ENCODE measurements at regions not wholly inside any gene's neighbourhood (a gene's known extent, or its start where the extent isn't known, plus 50 kb on each side); places are given as distances from the start of the nearest gene placed in this dataset.

DNA sequence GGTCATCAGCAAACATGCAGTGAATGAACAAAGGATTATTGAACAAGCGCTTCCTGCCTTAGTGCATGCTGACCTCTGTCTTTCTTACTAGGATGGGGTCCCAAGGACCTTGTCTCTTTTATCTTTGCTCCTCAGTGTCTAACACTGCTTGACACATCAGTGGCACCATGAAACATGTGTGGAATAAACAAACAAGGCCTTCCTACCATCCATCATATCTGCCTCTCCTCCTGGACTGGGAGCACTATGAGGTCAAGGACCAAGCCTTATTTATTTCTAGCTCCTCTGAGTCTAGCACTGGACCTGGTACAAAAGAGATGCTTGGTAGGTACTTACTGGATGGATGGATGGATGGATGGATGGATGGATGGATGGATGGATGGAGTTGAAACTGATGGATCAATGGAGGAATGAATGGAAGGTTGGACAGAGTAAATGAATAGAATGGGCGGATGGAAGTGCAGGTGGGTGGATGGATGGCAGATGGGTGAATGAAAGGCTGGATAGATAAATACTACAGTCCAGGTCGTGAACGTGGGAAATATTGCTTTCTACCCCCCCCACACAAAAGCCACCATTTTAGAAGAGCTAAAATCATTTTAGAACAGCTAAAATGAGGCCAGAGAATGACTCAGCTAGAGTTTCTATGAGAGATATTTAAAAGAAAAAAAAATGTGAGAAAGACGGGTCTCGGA, 104.1 kb upstream of the PTPN1 start:
- DNase-seq (ENCODE audit: low read depth): no peak

DNA sequence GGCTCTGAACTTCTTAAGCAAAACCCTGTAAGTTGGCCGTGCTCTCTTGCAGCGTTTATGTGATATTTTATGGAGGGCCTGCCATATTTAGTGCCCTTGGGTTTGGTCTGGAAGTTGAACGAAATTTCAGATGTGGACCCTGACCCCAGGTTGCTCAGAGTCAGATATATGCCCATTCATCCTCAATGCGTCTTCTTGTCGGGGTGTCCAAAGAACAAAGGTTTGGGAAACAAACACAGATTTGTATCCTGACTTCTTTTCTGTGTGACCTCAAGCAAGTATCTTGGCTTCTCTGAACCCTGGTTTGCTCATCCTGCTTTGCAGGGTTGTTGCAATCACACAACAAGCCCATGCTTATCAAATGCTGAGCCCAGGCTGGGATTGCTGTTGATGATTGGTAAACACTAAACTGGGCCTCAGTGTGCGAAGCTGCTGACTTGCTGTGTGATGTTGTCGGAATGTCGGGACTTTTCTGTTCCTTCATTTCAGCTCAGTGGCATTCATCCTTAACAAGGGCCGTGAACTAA, 103.5 kb upstream of the PTPN1 start:
- DNase-seq (ENCODE audit: low read depth): peak; percentile 45

DNA sequence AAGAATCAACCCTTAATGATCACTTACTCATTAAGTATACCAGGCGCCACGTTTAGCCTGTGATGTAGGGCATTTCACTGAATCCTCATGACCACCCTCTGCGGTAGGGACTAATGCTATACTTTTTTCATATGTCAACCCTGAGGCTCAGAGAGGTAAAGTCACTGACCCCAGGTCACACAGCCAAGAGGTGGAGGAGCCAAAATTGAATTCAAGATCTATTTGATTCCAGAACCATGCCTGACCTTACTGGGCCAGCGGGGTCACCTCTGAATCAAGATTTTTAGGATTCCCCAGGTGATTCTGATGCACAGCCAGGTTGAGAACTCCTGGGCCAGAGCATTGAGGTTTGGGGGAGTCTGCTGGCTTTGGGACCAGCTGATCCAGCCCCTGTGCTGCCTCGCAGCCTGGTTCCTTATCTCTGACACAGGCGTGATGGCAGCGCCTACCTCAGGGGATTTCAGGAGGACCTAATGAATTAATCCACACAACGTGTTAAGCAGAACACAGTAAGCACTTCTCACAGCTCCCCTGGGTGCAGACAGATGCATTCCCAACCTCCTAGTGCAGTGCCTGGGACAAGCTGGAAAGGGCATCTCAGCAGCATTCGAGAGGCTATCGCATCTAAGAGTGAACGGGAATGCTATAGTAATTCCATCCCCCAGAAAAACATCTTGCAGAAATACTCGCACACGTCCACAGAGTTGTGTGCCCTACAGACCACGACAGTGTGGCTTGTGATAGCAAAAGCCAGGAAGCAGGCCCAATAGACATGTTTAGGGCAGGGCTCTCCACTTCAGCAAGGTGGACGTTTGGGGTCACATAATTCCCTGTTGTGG, 101.4 kb upstream of the PTPN1 start:
- DNase-seq (ENCODE audit: low read depth): no peak

DNA sequence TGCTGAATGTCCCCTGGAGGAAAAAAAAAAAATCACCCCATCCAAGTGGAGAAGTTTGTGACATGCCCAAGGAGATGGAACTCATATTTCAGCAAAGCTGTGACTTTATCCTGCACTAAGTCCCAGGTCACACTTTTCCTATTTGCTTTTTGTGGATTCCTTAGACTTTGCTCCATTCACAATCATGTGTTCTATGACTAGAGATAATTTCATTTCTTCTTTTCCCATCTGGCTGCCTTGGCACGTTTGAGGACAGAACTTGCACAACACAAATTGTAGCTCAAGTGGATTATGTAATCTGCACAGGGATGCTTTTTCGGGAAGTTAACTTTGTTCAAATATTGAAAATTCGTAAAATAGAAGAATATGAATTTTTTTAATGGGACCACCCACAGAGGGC, 100.7 kb upstream of the PTPN1 start:
- DNase-seq (ENCODE audit: low read depth): no peak

DNA sequence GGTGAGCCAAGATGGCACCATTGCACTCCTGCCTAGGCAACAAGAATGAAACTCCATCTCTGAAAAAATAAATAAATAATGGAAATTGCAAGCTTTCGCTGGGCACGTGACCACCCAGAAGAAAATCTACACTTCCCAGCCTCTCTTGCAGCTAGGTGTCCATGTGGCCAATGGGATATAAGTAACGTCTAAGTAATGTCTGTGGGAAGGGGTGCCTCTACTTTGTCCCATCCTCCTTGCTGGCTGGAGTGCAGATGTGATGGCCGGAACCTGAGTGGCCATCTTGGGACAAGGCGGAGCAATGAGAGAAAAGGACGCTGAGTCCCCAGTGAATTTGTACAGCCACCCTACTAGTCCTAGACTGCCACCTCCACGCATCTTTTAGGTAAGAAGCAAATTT, 99.8 kb upstream of the PTPN1 start:
- no peak for DNase-seq (ENCODE audit: low read depth)

DNA sequence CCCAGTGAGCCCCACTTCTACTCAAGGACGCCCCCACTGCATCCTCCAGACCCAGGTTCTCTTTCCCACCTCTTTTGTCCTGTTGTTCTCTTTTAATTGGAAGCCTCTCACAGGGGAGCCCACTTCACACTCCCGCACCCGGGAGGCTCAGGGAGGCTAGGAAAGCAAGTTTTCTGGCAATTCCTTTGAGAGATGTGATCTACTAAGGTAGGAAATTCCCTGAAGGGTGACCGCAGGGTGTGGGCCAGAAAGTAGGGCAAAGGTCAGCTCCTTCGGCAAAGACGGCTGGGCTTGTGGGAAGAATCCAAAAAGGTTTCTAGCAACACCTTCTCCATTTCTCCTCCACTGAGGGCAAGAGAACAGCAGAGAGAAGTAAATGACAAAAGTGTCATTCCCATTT, 98.1 kb upstream of the PTPN1 start:
- no peak for DNase-seq (ENCODE audit: low read depth)

DNA sequence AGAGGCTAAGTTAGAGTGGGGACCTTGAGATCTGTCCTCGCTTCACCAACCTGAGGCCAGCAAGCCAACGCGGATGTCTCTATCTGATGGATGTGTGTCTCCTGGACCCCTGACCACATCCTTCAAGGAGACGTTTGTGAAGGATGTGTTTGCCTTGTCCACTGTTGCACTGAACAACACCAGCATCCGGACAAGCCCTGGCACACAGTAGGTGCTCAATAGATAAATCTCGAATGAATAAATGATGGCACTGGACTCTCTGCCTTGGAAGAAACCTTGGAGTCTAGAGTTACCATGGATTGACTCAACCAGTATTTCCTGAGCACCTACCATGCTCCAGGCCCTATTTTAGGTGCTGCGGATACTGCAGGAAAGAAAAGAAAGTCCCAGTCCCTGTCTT, 97.7 kb upstream of the PTPN1 start:
- DNase-seq (ENCODE audit: low read depth): no peak

DNA sequence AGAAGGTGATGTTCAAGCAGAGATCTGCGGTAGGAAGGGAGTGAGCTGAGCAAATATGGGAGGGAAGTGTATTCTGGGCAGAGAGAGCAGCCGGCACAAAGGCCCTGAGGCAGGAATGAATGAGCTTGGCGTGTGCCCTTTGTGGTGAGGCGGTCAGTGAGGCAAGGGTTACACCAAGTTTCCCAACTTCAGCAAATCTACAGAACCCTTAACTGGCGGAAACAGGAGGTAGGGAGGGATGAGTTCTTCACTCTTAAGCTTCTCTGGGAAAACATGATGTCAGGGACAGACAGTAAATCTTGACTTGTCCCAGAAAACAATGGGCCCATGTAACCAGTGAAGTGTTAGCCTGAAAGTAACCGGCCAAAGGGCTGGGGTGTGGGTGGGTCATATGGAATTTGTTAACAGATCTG, 97.1 kb upstream of the PTPN1 start:
- DNase-seq (ENCODE audit: low read depth): peak; percentile 96

DNA sequence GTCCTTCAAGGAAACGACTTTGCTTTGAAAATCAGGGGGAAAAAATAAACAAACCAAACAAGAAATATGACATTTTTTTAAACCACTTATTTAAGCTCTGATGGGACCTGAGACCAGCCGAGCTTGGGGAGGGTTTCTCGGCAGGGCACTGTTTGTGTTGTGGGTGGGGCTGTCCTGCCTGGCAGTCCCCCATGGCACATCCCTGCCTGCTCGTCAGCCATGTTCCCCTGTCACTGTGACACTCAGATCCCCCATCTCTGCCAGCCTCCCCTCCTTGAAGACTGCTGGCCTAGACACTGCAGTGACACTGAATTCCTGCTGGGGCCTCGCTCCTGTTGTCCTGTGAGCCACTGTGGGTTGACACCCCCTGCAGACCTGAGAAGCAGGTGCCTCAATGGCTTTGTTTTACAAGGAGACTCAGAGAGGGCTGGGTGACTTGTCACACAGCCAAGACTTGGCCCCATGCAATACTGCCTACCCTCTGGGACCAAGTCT, 95.1 kb upstream of the PTPN1 start:
- DNase-seq (ENCODE audit: low read depth): no peak

DNA sequence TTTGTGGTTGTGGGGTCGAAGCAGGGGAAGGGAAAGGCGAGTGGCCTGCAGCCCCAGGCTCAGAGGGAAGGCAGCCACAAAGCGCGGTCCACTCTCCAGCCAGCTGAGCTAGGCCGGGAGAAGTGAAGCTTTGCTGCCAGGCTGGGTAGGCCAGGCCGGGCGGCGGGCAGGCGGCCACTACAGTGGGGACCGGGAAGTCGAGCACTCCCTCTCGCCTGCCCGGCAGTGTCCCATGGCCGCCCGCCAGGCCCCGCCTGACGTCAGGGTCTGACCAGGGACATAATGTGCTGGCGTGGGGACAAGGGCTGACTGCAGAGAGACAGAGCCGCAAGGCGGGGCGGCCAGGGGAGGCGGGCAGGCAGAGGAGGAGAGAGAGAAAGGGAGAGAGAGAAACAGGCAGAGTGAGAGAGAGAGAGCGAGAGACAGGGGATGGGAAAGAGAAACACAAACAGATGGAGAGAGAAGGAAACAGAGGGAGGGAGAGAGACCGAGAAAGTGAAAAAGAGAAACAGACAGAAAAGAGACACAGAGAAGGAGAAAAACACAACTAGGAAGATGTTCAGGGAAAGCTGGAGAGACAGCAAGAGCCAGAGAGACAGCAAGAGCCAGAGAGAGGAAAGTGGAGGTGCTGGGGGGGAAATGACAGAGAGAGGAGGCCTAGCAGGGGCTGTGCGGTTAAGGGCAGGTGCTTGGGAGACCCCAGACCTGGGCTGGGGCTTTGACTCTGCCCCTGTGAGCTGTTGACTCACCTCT, 94.5 kb upstream of the PTPN1 start:
- DNase-seq (ENCODE audit: low read depth): peak; percentile 75

DNA sequence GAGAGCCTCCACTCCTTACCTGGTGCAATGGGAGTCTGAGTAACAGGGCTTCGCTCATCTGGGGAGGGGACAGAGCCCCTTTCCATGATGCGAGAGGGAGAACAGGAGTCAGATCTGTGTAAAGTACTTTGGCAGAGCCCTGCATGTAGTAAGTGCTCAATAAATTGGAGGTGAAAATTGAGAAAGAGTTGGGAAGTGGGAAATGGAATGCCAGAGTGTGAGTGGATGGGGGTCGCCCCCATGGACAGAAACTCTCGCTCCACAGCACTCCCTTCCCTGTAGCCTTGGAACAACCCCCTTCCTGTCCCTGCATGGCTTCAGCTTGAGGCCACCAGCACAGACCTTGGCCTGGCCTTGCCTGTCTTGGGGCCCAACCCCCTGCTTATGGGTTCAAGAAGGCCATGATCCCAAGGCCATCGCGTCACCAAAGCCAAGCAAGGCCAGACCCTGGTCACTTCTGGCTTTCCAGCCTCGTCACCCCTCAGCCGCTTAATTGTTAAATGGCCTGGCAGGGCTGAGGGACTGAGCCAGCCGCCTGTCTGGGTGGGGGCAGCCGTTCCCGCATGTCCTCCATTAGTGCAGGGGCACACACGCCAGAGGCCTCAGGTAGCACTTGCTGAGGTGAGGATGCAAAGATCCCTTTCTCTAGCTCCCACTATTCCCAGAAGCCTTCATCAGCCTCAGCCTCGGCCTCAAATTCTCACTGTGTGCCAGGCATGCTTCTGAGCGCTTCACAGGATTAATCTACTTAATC, 93.7 kb upstream of the PTPN1 start:
- DNase-seq (ENCODE audit: low read depth): peak; percentile 46

DNA sequence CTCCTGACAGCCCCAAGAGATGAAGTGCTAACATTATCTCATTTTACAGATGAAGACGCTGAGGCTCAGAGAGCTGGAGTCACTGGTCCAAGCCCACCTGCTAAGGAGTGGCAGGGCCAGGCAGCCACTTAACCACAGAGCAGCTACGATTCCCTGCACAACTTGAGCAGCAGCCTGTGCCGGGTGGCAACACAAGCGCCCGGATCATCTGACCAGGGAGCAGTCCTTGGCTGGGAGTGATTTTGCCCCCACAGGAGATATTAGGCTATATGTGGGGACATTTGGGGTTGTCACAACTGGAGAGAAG, 93.2 kb upstream of the PTPN1 start:
- DNase-seq (ENCODE audit: low read depth): no peak

DNA sequence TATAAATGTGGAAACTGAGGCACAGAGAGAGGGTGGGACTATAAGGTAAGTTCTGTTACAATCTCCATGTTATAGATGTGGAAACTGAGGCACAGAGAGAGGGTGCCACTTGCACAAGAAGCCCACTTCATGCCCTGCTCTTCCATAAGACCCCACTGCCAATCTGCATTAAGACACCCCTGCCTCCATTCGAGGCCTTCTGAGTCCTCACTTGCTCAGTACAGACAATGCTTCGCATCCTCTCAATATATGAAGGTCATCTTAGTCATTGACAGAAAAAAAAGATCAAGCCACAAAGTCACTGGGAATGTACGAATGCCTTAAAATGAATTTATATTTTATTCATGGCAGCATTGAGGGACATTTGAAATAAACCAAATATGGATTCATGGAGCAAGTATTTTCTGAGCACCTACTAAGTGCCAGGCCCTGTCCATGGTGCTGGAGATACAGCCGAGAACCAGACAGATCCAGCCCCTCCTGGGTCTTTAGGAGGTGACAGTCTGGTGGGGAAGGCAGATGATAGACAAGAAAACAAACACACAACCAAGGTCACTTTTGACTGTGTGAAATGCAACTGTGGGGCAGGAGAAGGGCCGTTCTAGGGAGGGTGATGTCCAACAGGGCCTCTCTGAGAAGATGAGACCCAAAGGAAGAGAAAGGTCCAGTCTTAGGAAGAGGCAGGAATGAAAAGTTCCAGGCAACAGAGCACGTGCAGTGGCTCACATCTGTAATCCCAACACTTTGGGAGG, 92.5 kb upstream of the PTPN1 start:
- no peak for DNase-seq (ENCODE audit: low read depth)

DNA sequence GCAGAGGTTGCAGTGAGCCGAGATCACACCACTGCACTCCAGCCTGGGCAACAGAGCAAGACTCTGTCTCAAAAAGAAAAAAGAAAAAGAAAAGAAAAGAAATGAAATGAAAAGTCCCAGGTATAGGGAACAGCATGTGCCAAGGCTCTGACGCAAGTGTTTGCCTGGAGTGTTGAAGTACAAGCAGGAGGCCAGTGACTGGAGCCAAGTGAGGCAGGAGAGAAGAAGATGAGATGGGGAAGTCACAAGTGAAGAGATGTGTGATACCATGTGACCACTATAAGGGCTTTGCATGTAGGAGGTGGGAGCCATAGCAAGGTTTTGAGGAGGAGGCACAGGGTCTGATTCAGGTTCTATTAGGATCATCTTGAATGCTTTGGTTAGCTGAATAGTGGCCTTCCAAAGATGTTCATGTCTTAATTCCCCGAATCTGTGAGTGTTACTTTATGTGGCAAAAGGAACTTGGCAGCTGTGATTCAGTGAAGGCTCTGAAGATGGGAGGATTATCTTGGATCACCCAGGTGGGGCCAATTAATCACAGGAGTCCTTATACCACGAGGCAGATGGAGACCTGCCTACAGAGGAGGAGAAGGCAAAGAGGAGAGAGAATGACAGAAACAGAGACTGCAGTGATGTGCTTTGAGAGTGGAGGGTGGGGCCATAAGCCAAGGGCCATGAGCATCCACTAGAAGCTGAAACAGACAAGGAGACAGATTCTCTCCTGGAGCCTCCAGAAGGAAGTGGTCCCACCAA, 91.1 kb upstream of the PTPN1 start:
- no peak for DNase-seq (ENCODE audit: low read depth)

DNA sequence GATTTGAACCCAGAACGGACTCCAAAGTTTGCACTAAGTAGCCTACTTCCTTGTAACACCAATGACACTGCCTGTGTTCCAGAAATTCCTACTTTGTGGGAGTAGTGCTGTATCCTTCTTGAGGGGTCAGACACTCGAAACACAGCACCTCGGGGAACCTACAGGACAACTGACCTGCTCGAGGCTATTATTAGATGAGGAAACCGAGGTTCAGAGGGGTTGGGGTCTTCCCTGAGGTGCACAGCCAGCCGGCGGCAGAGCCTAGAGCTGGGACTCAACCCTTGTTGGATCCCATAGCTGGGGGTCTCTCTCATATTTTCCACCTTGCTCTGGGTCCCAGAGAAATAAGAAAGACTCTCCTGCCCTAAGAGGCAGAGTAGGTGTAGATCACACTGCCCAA, 89.8 kb upstream of the PTPN1 start:
- DNase-seq (ENCODE audit: low read depth): no peak

DNA sequence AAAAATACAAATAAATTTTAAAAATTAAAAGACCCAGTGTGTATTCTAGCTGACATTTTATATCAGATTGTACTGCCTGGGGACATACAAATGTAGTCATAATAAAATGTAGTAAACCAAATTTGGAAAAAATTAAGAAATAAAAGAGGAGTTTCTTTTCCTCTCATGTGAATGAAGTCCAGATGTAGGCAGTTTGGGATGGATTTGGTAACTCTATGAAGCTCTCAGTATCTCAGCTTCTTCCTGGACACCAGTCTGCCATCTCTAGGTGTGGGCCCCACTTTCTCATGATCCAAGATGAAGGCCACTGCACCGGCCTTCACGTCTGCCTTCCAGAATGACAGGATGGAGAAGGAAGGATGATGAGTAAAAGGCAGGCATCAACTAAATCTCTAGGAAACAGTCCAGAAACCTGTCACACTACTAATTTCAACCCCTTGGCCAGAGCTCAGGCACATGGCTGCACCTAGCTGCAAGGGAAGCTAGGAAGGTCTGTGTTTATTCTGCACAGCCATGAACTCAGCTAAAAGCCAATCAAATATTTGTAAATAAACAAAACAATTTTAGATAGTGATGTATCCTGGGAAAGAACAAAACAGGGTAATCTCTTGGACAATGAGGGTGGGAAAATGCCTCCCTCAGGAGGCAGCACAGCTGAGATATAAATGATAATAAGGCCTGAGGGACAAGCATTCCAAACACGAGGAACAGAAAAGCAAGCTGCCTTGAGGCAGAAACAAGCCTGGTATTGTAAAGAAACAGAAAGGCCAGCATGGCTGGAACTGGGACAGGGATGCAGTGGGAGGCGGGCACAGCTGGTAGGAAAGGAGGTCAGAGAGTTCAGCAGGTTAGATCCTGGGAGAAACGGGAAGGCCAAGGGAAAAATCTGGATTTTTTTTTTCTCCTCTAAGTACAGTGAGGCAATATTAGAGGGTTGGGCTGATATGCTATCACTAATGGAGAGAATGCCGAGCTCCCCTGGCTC, 88.5 kb upstream of the PTPN1 start:
- peak; percentile 58 for DNase-seq (ENCODE audit: low read depth)

DNA sequence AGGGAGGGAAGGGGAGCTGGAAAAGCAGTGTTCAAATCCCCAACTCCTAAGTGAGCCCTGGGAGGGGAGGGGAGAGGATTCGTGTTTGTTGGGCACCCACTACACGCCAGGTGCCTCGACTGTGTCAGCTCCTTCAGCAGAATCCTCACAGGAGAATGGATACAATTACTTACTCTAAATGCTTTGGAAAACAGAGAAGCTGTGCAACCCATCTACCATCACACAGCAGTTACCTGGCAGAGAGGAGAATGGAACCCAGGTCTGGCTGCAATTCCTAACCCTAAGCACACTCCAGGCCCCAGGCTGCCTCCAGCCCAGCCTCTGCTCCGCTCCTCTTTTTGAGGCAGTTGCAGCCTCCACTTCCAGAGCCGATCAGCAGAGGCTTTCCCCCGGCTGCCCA, 86.4 kb upstream of the PTPN1 start:
- no peak for DNase-seq (ENCODE audit: low read depth)

DNA sequence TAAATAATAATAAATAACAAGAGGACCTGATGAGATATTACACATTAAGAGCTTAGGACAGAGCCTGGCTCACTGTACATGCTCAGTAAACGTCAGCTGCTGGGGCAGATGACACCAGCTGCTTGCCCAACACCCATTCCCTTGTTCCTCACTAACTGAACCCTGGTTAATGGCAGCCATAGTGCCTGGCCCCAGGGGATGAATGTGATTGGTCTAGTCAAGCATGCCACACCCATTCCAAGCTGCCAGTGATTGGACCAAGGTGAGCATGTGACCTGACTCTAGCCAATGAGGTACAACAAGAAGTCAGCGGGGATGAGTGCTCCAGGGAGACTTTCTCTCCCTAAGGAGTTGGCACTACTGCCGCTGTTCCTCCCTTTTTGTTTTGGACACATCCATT, 85.1 kb upstream of the PTPN1 start:
- DNase-seq (ENCODE audit: low read depth): peak; percentile 40
